GM12875 (cell line): ENCODE measurements at regions not wholly inside any gene's neighbourhood (a gene's known extent, or its start where the extent isn't known, plus 50 kb on each side); places are given as distances from the start of the nearest gene placed in this dataset.

Source experiments
- H3K4me3 ChIP-seq: one replicate; pipeline ENCODE4 v1.5.1; 2011; ENCODE audit warnings: low read depth, low read length, control low read depth
- CTCF ChIP-seq: IDR thresholded peaks from 2 replicates; pipeline ENCODE4 v1.5.1; 2011; ENCODE audit warnings: low read depth, mild to moderate bottlenecking, control low read depth, inconsistent platforms, low read length, moderate library complexity, borderline replicate concordance; ENCODE audit not compliant: insufficient read depth

GRCh38 chr14:24693983-24694382 lies 60.0 kb upstream of the GZMB start:
- H3K4me3 ChIP-seq: no peak overlapping the region
- TF ChIP-seq CTCF: no peak

GRCh38 chr14:24693353-24693737 lies 59.4 kb upstream of the GZMB start:
- no peak overlapping the region for H3K4me3 ChIP-seq
- no peak for TF ChIP-seq CTCF

- TF ChIP-seq CTCF: no peak
These were observed 58.7 kb upstream of the GZMB start for GRCh38 chr14:24692382-24693352.

GRCh38 chr14:24690492-24690891 lies 56.5 kb upstream of the GZMB start:
- no peak overlapping the region for H3K4me3 ChIP-seq
- TF ChIP-seq CTCF: 0 out of 2 replicates have a peak, but pooled peaks have one; percentile 30

More at GRCh38 chr14:24692382-24693352, 58.7 kb upstream of the GZMB start:
- no peak overlapping the region for H3K4me3 ChIP-seq

GRCh38 chr14:24688030-24688658 lies 54.2 kb upstream of the GZMB start:
- no peak for TF ChIP-seq CTCF
- no peak overlapping the region for H3K4me3 ChIP-seq
